ENCODE measurements at regions not wholly inside any gene's neighbourhood (a gene's known extent, or its start where the extent isn't known, plus 50 kb on each side); places are given as distances from the start of the nearest gene placed in this dataset.

- TF ChIP-seq CTCF (conservative IDR thresholded peaks at IDR 0.05): no peak
- H3K9me3 ChIP-seq (ENCODE audit: control insufficient read depth, low read depth, low read length): no peaks in the 10 kb centered on the region
- H3K27ac ChIP-seq (ENCODE audit: insufficient read length, low read depth, low read length): no peak overlapping the region
- no peak overlapping the region for H3T11ph ChIP-seq (ENCODE audit: low read length)
- H3K23me2 ChIP-seq (ENCODE audit: insufficient read length, low read depth, low read length, poor library complexity, severe bottlenecking): no peaks in the 10 kb centered on the region
- H4K91ac ChIP-seq (ENCODE audit: insufficient read length, low read depth, low read length): no peak overlapping the region
- H3K56ac ChIP-seq (ENCODE audit: insufficient read length, low read depth, low read length): no peak overlapping the region
- H3K4me1 ChIP-seq (ENCODE audit: insufficient read depth, low read length): no peaks in the 10 kb centered on the region
- WGBS (ENCODE audit: extremely low coverage, insufficient read length, low lambda C conversion rate): no CpG with 5 or more reads among the region's 3 CpGs
- H3K4me2 ChIP-seq (ENCODE audit: insufficient read depth, insufficient read length, low read length): no peak overlapping the region
- no peak overlapping the region for H2BK15ac ChIP-seq (ENCODE audit: low read depth, low read length)
- H3K9me3 Mint-ChIP-seq: peaks cover 0 to 9% of the 10 kb centered on the region in 2 experiments; a peak in 3 of 5 replicates
- H3K9ac ChIP-seq (ENCODE audit: extremely low read depth, insufficient read length, low read length): no peak overlapping the region
- no peaks in the 10 kb centered on the region for H3K79me1 ChIP-seq (ENCODE audit: insufficient read depth, low read depth, low read length, poor library complexity, severe bottlenecking)
- H3K27me3 Mint-ChIP-seq (ENCODE audit: low read depth): 0 out of 2 replicates have a peak, but pooled peaks cover 1% of the 10 kb centered on the region
- no peak overlapping the region for H2BK12ac ChIP-seq (ENCODE audit: insufficient read length, low read depth, low read length)
- no peak overlapping the region for H3K4me3 Mint-ChIP-seq
- no peak overlapping the region for H2AK5ac ChIP-seq (ENCODE audit: insufficient read length, low read length)
- DNase-seq: no peak
- H2AFZ ChIP-seq (ENCODE audit: low read length): no peak overlapping the region
- no peak overlapping the region for H3K18ac ChIP-seq (ENCODE audit: insufficient read length, low read depth, low read length)
- no peak overlapping the region for H4K5ac ChIP-seq (ENCODE audit: insufficient read length, low read depth, low read length)
- no peaks in the 10 kb centered on the region for H4K20me1 ChIP-seq (ENCODE audit: control insufficient read depth, insufficient read depth, insufficient read length)
- peaks cover 0 to 3% of the 10 kb centered on the region in 2 experiments; a peak in 1 of 4 replicates for H3K4me1 Mint-ChIP-seq
- no peaks in the 10 kb centered on the region for H3K79me2 ChIP-seq (ENCODE audit: insufficient read depth, low read length)
- no peak overlapping the region for H3K27ac Mint-ChIP-seq
- H3K14ac ChIP-seq (ENCODE audit: insufficient read depth, low read length): no peak overlapping the region
- no peak overlapping the region for H3K23ac ChIP-seq (ENCODE audit: insufficient read length, low read depth, low read length)
- H2BK120ac ChIP-seq (ENCODE audit: low read depth, low read length, poor library complexity, severe bottlenecking): no peak overlapping the region
- no peak overlapping the region for H2BK20ac ChIP-seq (ENCODE audit: low read depth, low read length, poor library complexity, severe bottlenecking)
- no peaks in the 10 kb centered on the region for H3K27me3 ChIP-seq (ENCODE audit: insufficient read depth, low read length)
- no peak overlapping the region for H2BK5ac ChIP-seq (ENCODE audit: insufficient read length, low read length)
- no peak overlapping the region for H4K8ac ChIP-seq (replicated peaks; ENCODE audit: insufficient read length, low read depth, low read length)
- H3K4ac ChIP-seq (ENCODE audit: low read depth, low read length): no peak overlapping the region
- H3K36me3 Mint-ChIP-seq (ENCODE audit: insufficient read depth in 1 of 3, low read depth in 3 of 3): peaks cover 0 to 4% (median 3%) of the 10 kb centered on the region in 3 experiments; a peak in 2 of 7 replicates
Measured at GRCh38 chr2:220127311-220127710, 499.9 kb downstream of the SLC4A3 start.
